ENCODE measurements at regions not wholly inside any gene's neighbourhood (a gene's known extent, or its start where the extent isn't known, plus 50 kb on each side); places are given as distances from the start of the nearest gene placed in this dataset.

DNA sequence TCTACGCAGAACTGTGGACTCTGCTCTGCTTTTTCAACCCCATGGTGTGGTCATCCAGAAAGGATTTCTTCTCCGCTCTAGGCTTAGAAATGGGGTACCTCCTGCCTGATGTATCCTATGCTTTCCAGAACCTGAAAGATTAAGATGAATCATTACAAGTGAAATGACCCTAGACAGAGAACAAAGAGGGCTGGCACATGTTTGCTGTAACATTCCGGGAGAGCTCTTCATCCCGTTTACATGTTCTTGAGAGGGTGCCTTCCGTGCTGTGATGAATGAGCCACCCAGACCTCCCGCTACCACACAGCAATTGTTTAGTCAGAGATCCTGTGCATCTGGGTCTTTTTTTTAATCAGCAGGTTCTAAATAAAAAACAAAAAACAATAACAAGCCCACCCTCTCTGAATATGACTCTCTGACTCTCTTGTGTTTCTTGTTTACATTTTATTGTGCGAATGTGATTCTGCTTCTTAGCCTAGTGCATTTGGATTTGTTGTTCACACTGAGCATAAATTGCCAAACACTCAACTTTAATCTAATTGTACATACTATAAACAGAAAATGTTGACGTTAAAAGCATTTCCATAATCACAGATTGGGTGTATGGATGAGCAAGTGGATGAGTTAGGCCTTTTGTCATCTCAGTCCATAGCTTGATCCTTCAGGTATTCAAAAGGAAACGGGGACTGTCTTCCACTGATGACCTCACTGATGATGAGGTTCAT, 87.1 kb downstream of the GPR88 start:
- TF ChIP-seq, protein P1, sequence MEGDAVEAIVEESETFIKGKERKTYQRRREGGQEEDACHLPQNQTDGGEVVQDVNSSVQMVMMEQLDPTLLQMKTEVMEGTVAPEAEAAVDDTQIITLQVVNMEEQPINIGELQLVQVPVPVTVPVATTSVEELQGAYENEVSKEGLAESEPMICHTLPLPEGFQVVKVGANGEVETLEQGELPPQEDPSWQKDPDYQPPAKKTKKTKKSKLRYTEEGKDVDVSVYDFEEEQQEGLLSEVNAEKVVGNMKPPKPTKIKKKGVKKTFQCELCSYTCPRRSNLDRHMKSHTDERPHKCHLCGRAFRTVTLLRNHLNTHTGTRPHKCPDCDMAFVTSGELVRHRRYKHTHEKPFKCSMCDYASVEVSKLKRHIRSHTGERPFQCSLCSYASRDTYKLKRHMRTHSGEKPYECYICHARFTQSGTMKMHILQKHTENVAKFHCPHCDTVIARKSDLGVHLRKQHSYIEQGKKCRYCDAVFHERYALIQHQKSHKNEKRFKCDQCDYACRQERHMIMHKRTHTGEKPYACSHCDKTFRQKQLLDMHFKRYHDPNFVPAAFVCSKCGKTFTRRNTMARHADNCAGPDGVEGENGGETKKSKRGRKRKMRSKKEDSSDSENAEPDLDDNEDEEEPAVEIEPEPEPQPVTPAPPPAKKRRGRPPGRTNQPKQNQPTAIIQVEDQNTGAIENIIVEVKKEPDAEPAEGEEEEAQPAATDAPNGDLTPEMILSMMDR (IDR thresholded peaks at IDR 0.05; ENCODE audit: control extremely low read depth in 1 of 3, insufficient read depth in 1 of 3, low read depth in 1 of 3, low read length in 3 of 3) = no peak
- TF ChIP-seq, protein P2, sequence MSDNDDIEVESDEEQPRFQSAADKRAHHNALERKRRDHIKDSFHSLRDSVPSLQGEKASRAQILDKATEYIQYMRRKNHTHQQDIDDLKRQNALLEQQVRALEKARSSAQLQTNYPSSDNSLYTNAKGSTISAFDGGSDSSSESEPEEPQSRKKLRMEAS (IDR thresholded peaks at IDR 0.05) = no peak
- no peak for TF ChIP-seq CREB1 (IDR thresholded peaks at IDR 0.05)
- no peak for TF ChIP-seq EGR1 (IDR thresholded peaks at IDR 0.05; ENCODE audit: borderline replicate concordance, low read depth, low read length)

Data from H1 (cell line).